HG02840 (cell line): ENCODE measurements at regions not wholly inside any gene's neighbourhood (a gene's known extent, or its start where the extent isn't known, plus 50 kb on each side); places are given as distances from the start of the nearest gene placed in this dataset.
"Not testable (repeated sequence)": the region's sequence is repeated elsewhere in the genome, so short reads cannot be mapped to it uniquely, and the experiment has no call there.

Experiments used
- ATAC-seq: cut with Tn5 transposase; IDR thresholded peaks from one replicate; pipeline ENCODE4 v1.9.1; 2021; ENCODE audit warnings: mild to moderate bottlenecking, moderate library complexity, moderate number of reproducible peaks; ENCODE audit not compliant: unreplicated experiment, low FRiP score

DNA sequence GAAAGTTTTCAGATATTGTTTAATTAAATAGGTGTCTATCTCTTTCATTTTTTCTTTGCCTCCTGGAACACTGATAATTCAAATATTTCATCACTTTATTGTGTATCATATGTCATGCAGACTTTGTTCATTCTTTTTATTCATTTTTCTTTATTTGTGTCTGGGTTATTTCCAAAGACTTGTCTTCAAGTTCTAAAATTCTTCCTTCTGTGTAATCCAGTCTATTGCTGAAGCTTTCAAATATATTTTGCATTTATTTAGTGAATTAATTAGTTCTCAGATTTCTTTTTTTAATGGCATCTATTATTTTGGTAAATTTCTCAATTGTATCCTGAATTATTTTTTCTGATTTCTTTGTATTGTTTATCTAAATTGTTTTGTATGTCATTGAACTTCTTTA is 70.1 kb downstream of the ZNF330 start:
- no peak for ATAC-seq

DNA sequence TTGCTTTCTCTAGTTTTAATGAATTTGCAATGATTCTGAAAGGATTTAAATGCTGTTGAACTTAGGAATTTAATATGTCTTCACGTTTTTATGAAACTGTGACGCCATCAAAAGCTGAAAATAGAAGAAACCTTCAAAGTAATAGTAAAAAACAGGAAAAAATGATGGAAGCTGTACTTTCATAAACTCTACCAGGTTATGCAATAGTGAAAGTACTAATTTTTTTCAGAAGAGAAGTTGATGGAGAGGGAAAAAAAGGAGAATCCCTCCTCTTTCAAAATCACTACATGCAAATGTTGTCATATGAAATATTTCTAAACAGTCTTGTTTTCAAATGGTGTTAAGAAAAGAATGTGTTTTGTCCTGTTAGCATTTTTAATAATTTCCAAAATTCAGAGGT is 73.6 kb downstream of the ZNF330 start:
- no peak for ATAC-seq

DNA sequence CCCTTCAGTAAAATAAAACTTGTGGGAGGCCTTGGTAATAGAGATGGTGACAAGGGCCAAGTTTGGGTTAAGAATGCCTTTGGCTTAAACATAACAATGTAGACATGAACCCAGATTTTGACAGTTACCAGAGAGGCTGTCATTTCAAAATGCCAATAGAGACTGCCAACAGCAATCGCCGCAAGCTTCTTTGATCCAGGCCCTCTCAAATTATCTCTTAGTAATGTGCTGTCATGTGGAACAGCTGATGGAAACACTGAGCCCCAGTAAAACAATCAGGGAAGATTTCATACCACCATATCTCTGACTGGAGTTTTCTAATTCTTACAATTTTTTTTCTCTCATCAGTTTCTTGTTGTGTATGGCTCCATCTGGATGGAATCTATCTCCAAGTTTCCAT is 80.5 kb downstream of the ZNF330 start:
- ATAC-seq, result no peak

DNA sequence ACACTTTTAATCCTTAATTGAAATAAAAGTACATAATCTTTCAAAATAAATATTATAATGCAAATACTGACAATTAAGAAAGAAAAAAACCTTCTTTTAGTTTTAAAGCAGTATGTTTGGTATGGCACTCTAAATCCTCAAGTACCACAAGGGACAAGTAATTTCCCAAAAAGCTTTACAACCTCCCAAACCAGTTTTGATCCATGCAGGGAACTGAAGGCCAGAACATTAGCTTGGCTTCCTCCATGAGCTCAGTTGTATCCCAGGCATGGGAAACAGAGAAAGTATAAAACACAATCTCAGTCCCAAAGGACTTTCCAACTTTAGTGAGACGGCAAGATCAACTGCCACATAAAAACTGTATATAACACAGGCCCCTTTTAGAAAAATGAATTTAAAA is 82.2 kb downstream of the ZNF330 start:
- no peak for ATAC-seq

DNA sequence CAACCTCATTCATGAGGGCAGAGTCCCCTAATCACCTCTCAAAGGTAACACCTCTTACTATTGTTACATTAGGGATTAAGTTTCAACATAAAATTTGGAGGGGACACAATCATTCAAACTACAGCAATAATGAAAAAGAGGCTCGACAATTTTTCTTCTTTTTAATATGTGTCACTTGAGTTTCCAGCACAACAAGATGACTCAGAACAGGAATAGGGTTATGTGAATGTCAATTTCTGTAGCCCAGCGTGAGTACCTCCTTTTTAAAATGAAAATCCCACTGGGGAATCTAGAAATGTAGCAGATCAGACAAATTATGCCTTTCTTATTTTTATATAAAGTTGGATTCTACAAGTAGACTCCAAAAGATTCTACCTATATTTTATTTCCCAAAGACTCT is 83.7 kb downstream of the ZNF330 start:
- no peak for ATAC-seq

DNA sequence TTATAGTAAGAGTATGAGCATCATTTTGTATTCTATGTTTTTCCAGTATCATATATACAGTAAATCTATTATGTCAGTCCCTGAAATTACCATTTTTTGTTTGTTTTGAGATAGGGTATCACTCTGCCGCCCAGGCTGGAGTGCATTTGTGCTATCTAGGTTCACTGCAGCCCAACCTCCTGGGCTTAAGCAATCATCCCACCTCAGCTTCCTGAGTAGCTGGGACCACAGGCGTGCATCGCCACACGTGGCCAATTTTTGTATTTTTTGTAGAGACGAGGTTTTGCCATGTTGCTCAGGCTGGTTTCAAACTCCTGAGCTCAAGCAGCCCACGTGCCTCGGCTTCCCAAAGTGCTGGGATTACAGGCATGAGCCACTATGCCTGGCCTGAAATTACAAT is 85.6 kb downstream of the ZNF330 start:
- ATAC-seq, result no peak

DNA sequence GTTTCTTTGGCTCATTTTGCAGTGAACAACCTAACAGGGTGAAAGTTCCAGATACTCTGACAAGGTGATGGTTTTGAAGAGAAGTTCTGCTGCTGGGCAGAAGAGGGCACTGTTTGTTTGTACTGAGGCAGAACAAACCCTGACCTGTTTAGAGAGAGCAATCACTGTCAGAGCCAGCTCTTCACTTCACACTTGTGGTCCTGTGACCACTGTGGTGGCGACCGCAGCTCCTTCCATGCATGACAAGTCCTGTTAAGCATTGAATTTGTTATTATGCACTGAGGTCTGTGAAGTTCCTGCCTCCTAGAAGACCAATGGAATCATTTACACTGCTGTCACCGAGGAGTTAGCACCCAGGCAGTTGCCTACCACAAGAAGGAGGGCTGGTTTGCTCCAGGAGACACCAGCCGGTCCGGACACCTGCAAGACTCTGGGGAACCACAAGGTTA is 86.6 kb downstream of the ZNF330 start:
- peak; percentile 100 for ATAC-seq

DNA sequence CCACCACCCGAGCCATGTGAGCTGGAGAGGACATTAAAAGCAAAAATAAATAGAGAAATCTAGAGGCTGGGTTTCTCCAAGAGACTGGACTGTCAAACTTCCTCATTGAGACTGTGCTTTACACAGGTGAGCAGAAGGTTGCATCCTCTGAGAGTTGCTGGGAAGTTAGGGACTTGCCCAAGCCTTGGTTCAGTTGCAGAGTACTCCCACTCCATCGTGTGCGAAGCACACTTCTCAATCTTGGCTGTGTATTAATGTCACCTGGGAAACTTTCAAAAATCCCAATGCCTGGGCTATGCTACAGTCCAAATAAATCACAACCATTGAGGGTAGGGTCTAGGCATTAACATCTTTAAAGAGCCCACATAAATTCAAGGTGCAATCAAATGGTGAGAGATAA is 89.2 kb downstream of the ZNF330 start:
- ATAC-seq, result no peak

DNA sequence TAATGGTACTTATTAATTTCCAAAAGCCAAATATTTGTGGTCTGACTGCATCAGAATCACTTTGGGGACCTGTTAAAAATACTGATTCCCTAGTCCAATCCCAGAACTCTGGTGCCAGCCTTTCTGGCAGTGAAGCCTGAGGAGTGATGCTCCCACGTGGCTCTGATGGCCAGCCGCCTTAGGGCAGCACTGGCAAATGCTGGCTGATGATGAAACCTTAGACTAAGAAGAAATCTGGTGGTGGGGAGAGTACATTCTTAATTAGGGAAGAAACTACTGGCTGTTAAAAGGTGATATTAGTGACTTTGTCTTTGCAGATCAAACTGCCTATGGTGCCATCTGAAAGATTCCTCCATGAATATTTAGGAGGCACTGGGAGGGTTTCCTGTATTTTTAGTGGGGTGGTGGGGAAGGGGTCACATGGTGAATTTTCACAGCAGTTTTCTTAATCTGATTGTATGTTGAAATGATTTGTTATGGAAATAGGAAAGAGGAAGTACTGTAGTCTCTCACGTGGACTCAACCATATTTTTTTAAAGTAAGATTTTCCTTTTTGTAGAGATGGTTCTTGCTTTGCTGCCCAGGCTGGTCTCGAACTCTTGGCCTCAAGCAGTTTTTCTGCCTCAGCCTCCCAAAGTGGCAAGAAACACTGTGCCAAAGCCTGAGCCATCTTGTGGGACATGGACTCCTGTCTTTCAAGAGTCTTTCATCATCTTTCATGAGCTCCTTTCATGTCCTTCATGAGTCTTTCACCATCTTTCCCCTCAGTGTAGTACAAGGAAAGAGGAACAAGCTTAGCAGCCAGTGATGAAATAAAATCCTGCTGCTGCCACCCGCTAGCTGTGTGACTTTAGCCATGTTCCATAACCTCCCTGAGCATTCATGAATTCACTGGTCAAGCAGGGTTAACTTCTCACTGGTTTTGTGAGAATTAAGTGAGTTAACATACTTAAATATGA is 90.8 kb downstream of the ZNF330 start:
- ATAC-seq, result no peak

DNA sequence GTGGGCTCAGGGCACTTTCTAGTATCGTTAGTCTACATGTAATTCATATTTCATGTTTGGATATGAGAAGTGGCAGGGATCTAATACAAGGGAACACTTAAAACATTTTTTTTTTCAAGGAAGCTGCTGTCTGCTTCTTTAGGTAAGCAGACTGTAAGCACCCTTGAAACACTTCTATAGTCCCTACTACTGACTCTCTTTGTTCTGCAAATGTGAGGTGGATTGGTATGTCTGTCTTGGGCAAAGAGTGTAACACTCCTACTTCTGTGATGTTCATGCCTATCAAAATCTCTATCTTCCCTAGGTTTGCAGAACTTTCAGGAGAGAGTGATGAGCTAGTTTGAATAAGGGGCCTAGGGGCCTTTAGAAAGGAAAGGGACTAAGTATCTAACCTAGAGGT is 93.9 kb downstream of the ZNF330 start:
- no peak for ATAC-seq

DNA sequence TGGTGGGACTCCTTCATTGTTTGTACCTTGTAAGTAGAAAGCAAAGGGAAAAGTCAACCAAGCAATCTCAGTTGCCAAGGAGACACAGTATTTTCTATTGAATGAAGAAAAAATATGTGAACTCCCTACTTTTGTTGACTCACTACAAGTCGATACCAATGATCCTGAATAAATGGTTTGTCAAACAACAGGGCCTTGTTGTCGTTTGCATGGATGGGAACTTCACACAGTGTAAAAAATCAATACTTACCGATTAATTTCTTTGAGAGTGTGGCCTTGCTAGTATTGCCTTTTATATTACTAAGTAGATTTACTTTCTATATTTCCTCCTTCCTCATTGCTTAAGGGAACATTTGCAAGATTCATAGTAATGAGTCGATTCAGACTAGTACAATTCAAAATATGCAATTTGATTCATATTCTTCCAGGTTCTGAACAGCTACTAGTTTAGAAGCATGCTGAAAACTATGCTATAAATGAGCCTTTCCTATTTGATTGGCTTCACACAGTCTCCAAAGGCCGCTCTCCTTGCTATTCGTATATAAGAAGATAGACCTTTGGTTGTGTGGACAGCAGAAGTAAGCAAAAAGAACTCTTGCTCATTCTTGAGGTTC is 108.0 kb downstream of the ZNF330 start:
- ATAC-seq, result no peak

DNA sequence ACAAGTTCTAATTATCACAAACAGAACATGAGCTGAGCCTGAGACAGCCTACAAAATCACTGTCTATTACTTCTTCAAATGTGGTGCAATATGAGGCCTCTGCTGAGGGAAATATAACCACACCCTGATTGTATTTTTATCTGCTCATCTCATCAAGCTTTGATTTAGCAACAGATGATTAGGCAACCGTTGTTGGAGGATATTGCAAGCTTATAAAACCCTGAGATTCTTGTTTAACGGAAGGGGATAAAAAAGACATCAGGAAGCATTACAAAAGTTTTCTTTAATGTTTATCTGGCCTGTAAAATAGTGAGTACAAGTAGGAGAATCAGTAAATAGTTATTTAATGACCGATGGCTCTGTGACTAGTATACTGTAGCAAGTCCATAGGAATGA is 108.5 kb downstream of the ZNF330 start:
- ATAC-seq, result no peak

DNA sequence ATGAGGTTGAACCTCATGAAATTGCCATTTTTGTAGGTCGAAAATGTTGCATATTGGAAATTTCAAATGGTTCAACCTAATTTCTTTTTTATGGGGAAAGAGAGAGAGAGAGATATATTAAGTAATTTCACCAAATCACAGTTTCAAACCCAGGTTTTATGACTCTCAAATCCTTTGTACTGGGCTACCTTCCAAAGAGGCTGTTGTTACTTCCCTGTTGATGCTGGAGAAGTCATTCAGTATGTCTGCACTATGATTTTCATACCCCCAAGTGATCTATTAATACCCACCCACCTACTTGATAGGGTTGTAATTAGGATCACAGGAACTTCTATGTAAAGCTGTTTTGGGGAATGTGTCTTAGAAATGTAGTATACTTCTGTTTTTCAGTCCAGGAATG is 109.9 kb downstream of the ZNF330 start:
- no peak for ATAC-seq

DNA sequence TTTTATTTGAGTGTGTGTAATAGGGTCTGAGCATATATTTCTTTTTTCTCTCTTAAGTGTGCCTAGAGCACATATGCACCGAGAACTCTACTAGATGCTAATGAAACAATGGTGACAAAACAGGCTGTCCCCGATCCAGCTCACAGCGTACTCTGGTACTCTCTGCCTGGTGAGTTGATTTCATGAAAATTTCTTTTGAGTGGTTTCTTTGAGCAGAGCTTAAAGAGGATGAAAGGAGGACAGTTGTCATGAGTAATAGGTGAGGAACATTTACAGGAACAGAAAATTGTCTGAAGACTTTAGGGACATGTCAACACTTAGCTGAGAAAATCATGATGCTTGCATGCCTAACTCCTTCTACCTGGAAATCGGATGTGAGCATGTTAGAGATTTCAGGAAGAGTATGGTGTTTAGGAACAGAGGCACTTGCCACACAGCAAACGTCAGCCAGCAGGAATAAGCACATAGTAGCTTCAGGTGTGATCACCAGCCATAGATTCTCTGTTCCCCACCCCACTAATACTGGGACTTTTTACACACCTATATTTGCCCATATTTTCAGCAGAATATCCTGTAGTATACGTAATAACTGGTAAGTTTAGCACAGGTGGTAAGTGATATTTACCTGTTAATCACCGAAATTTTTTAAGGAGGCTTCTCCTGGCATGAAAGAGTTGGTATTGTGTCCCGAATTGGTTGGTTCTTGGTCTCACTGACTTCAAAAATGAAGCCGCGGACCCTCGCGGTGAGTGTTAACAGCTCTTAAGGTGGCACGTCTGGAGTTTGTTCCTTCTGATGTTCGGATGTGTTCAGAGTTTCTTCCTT is 111.1 kb downstream of the ZNF330 start:
- no peak for ATAC-seq

DNA sequence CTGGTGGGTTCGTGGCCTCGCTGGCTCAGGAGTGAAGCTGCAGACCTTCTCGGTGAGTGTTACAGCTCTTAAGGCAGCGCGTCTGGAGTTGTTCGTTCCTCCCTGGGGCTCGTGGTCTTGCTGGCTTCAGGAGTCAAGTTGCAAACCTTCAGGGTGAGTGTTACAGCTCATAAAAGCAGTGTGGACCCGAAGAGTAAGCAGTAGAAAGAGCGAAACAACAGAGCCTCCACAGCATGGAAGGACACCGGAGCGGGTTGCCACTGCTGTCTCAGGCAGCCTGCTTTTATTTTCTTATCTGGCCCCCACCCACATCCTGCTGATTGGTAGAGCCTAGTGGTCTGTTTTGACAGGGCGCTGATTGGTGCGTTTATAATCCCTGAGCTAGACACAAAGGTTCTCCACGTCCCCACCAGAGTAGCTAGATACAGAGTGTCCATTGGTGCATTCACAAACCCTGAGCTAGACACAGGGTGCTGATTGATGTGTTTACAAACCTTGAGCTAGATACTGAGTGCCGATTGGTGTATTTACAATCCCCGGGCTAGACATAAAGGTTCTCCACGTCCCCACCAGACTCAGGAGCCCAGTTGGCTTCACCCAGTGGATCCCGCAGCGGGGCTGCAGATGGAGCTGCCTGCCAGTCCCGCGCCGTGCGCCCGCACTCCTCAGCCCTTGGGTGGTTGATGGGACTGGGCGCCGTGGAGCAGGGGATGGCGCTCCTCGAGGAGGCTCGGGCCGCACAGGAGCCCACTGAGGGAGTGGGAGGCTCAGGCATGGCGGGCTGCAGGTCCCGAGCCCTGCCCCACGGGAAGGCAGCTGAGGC is 111.9 kb downstream of the ZNF330 start:
- ATAC-seq, result not testable (repeated sequence)

DNA sequence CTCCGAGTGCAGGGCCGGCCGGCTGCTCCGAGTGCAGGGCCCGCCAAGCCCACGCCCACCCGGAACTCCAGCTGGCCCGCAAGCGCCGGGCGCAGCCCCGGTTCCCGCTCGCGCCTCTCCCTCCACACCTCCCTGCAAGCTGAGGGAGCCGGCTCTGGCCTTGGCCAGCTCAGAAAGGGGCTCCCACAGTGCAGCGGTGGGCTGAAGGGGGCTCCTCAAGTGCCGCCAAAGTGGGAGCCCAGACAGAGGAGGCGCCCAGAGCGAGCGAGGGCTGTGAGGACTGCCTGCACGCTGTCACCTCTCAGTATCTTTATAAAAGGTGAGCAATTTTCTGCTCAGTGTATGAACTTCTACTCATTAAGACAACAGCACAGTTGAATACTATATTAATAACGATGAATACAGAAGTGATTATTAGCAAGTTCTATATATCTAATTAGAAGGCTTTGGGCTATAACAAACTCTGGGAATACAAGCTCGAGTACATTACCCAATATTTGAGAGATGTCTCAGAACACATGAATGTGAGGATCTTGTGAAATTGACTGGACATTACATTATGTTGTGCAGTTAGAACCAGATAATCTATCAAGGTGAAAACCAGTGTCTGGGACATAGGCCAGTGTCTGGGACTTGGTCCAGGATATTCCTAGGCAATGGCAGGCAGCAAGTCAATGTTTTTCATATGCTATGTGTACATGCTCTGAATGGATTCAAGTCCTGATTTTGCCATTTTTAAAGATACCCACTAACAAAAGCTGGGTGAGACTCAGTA is 112.9 kb downstream of the ZNF330 start:
- not testable (repeated sequence) for ATAC-seq

DNA sequence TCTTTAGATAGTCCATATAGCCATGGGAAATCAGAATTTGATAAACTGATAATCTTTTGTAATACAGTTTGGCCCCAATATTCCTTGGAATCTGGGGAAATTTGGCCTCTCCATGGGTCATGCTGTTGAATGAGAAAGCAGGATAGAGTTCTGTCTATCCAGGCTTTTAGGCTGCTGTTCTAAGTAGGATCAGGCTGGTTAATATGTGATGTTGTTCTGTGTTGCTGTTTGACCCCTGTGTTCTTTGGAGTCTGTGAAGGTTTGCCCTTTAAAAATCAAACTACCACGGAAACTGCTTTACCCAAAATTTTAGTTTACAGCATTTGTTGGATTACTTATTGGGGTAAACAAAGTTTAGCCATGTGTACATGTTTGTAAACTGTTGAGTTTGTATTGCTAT is 114.5 kb downstream of the ZNF330 start:
- no peak for ATAC-seq

DNA sequence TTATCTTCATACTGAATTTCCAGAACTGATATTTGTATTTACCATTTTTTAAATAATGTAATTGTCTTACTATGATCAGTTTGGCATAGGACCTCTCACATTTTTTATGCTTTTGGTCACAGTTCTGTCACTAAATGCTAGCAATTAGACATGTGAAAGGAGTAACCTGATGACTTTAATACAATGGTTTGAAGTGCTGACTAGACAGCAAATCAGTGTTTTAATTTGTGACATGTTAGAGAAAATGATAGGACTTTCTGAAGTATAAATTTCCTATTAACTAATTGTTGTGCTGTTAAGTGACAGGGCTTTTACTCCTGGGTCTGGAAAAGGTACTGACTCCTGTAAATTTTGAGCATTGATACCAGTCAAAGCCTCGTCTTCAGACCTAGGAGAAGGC is 117.5 kb downstream of the ZNF330 start:
- no peak for ATAC-seq

DNA sequence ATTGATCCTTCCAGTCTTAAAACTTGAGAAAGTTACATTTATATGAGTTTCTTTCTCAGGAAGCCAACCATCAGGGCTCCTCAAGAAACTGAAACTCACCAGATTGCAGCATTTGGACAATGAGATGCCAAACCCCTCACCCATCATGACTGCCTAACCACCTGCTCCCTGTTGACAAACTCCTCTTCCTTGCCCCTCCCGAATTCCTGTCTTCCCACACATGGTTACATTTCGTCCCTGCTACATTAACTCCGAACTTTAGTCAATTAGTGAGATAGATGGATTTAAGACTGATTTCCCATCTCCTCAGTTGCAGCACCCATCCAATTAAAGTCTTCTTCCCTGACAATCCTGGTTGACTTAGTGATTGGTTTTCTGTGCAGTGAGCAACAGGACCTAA is 118.7 kb downstream of the ZNF330 start:
- ATAC-seq, result no peak
